A673 (cell line): ENCODE measurements at regions not wholly inside any gene's neighbourhood (a gene's known extent, or its start where the extent isn't known, plus 50 kb on each side); places are given as distances from the start of the nearest gene placed in this dataset.

Experiments used
- EZH2 ChIP-seq: fragments of 200-600 bp; sonication (generic); IDR thresholded peaks from 2 replicates; pipeline ENCODE4 v1.6.1; 2017; ENCODE audit warnings: borderline replicate concordance, low read depth, mild to moderate bottlenecking, mixed read lengths, antibody characterized with exemption, low read length; ENCODE audit not compliant: poor library complexity, severe bottlenecking
- TF ChIP-seq, protein P1 (sequence below): fragments of 300-800, 200-600 bp; sonication (generic); conservative IDR thresholded peaks from 2 replicates; pipeline ENCODE4 v1.5.1; 2017; ENCODE audit warnings: low read depth, mild to moderate bottlenecking, antibody characterized with exemption, low read length, moderate library complexity, mixed read lengths

GRCh38 chr18:37812961-37813360 is 247.4 kb upstream of the CELF4 start:
- TF ChIP-seq, protein P1, sequence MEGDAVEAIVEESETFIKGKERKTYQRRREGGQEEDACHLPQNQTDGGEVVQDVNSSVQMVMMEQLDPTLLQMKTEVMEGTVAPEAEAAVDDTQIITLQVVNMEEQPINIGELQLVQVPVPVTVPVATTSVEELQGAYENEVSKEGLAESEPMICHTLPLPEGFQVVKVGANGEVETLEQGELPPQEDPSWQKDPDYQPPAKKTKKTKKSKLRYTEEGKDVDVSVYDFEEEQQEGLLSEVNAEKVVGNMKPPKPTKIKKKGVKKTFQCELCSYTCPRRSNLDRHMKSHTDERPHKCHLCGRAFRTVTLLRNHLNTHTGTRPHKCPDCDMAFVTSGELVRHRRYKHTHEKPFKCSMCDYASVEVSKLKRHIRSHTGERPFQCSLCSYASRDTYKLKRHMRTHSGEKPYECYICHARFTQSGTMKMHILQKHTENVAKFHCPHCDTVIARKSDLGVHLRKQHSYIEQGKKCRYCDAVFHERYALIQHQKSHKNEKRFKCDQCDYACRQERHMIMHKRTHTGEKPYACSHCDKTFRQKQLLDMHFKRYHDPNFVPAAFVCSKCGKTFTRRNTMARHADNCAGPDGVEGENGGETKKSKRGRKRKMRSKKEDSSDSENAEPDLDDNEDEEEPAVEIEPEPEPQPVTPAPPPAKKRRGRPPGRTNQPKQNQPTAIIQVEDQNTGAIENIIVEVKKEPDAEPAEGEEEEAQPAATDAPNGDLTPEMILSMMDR: no peak
- no peak for TF ChIP-seq EZH2
